Karpas-422 (cell line): ENCODE measurements at regions not wholly inside any gene's neighbourhood (a gene's known extent, or its start where the extent isn't known, plus 50 kb on each side); places are given as distances from the start of the nearest gene placed in this dataset.

Experiments
- DNase-seq: peaks from one replicate; pipeline ENCODE4 v3.0.0-alpha.2; 2015
- H2AFZ ChIP-seq: fragments of 200-600 bp; sonication (generic); 2 replicates; pipeline ENCODE4 v1.6.1; 2014; ENCODE audit warnings: antibody characterized with exemption, low read length, mixed read lengths
- H3K27ac ChIP-seq: fragments of 200-600 bp; sonication (generic); 2 replicates; pipeline ENCODE4 v1.5.1; 2014; ENCODE audit warnings: mild to moderate bottlenecking, low read length, moderate library complexity
- H3K27me3 ChIP-seq: fragments of 200-600 bp; sonication (generic); 2 replicates; pipeline ENCODE4 v1.6.1; 2014; ENCODE audit warnings: low read length, mixed read lengths
- H3K36me3 ChIP-seq: fragments of 200-600 bp; sonication (generic); 2 replicates; pipeline ENCODE4 v1.6.1; 2014; ENCODE audit warnings: low read length, mixed read lengths; ENCODE audit not compliant: insufficient read depth
- H3K4me1 ChIP-seq: fragments of 200-600 bp; sonication (generic); 2 replicates; pipeline ENCODE4 v1.6.1; 2014; ENCODE audit warnings: mild to moderate bottlenecking, low read length, mixed read lengths
- H3K4me2 ChIP-seq: fragments of 200-600 bp; sonication (generic); 2 replicates; pipeline ENCODE4 v1.6.1; 2014; ENCODE audit warnings: low read length, low read depth, mild to moderate bottlenecking; ENCODE audit not compliant: poor library complexity, severe bottlenecking
- H3K4me3 ChIP-seq: fragments of 200-600 bp; sonication (generic); 2 replicates; pipeline ENCODE4 v1.5.1; 2014; ENCODE audit warnings: mild to moderate bottlenecking, antibody characterized with exemption, low read length, mixed read lengths
- H3K79me2 ChIP-seq: fragments of 200-600 bp; sonication (generic); 2 replicates; pipeline ENCODE4 v1.6.1; 2014; ENCODE audit warnings: mild to moderate bottlenecking, low read length, mixed read lengths
- H3K9ac ChIP-seq: fragments of 200-600 bp; sonication (generic); 2 replicates; pipeline ENCODE4 v1.6.0; 2014; ENCODE audit warnings: low read length
- H3K9me2 ChIP-seq: fragments of 200-600 bp; sonication (generic), shearing (Covaris generic); replicated peaks from 2 replicates; pipeline ENCODE4 v1.6.0; 2014; ENCODE audit warnings: mild to moderate bottlenecking, low read length, moderate library complexity; ENCODE audit not compliant: insufficient read depth
- H3K9me3 ChIP-seq: fragments of 300-700, 200-600 bp; sonication (generic); 2 replicates; pipeline ENCODE4 v1.6.1; 2014; ENCODE audit warnings: low read length, mixed read lengths
- H4K20me1 ChIP-seq: fragments of 200-600 bp; sonication (generic); 2 replicates; pipeline ENCODE4 v1.6.1; 2014; ENCODE audit warnings: mild to moderate bottlenecking, antibody characterized with exemption, low read length, low read depth; ENCODE audit not compliant: insufficient read depth

DNA sequence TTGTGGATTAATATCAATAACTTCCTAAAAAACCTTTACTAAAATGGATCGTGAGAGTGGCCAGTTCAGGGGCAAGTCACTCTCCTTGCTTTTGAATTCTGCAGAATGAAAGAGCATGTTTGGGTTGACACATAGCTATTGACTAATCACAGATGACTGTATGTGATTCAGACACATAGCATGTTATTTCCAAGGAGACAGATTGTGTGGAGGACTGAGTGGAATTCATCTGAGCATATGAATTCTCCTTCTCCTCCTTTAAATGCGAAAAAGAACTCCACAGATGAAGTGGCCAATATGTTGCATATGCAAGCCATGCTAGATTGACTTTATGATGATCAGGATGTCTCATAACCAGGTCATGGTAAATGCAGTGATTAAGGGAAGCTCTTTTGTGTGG lies 249.4 kb upstream of the FAM98A start:
- Histone ChIP-seq H3K9ac (no peak overlapping the region), H3K4me2 (no peak overlapping the region), H3K4me3 (no peak overlapping the region), H3K36me3 (no peaks in the 10 kb centered on the region), H3K79me2 (no peaks in the 10 kb centered on the region), H3K9me2 (no peaks in the 10 kb centered on the region; the same call in 1 of the 2 replicates), H3K27ac (no peak overlapping the region), H4K20me1 (no peaks in the 10 kb centered on the region), H3K4me1 (no peaks in the 10 kb centered on the region), H3K27me3 (no peaks in the 10 kb centered on the region), H2AFZ (no peak overlapping the region), H3K9me3 (no peaks in the 10 kb centered on the region; the same call in 1 of the 2 replicates)
- DNase-seq, result no peak

DNA sequence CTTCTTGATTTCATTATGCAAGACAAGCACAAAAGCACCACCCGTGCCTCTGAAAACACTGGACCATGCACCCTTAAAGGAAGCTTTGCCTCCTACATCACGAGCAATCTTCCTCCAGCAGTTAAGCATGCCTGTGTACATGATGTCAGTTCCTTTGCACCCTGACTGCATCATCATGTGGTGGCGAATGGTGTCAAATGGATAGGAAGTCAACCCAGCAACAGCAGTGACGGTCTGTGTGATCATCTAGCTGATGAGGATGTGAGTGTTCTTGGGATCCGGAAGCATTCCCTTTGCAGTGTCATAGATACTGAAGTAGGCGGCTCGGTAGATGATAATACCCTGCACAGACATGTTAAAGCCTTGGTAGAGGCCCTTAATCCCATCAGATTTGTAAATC lies 240.7 kb upstream of the FAM98A start:
- no peaks in the 10 kb centered on the region for H4K20me1 ChIP-seq
- H2AFZ ChIP-seq, result no peak overlapping the region
- no peak for DNase-seq
- no peaks in the 10 kb centered on the region for H3K36me3 ChIP-seq
- H3K9me3 ChIP-seq, result no peaks in the 10 kb centered on the region
- no peaks in the 10 kb centered on the region for H3K27me3 ChIP-seq
- no peaks in the 10 kb centered on the region for H3K9me2 ChIP-seq
- no peak overlapping the region for H3K4me2 ChIP-seq
- H3K9ac ChIP-seq, result no peak overlapping the region
- H3K27ac ChIP-seq, result no peak overlapping the region
- H3K4me1 ChIP-seq, result no peaks in the 10 kb centered on the region
- no peak overlapping the region for H3K4me3 ChIP-seq
- no peaks in the 10 kb centered on the region for H3K79me2 ChIP-seq

DNA sequence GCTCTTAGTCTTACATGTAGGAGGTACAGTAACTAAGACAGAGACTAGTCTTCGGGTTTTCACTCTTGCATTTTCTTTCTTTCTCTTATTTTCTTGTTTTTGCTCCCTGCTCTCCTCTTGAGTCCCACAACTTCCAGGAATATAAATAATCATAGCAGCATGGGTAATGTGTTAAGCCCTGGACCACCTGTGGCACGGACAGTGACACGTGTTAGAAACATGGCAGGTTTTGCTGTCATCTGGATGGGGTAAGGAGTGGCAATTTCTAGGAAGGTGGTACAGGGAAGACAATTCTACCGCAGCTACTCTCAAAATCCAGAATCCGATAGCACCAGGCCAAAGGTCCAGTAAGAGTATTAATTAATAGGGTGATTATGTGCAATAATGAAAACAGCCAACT lies 237.5 kb upstream of the FAM98A start:
- Histone ChIP-seq H3K36me3 (no peaks in the 10 kb centered on the region), H4K20me1 (no peaks in the 10 kb centered on the region), H3K79me2 (no peaks in the 10 kb centered on the region), H3K9ac (no peak overlapping the region), H3K9me3 (no peaks in the 10 kb centered on the region), H3K27ac (no peak overlapping the region), H2AFZ (no peak overlapping the region), H3K27me3 (no peaks in the 10 kb centered on the region), H3K4me3 (no peak overlapping the region), H3K9me2 (no peaks in the 10 kb centered on the region), H3K4me2 (no peak overlapping the region), H3K4me1 (no peaks in the 10 kb centered on the region)
- DNase-seq, result no peak

DNA sequence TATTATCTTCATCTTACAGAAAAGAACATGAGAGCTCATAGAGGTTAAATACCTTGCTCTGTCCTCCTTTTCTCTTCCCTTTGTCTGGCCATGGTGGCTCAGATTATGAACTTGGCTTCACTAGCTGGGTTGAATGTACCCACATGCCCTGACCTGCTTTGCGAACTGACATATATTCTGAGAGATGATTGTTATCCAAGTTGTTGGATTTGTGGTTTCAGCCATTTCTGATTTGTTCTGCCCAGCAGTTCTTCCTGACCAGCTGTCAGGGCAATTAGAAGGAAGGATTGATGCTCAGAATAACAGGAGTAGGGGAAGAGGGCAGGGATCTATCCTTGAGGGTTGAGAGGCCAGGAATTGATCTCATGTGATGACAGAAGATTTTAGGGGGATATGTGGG lies 236.8 kb upstream of the FAM98A start:
- H3K27ac ChIP-seq, result no peak overlapping the region

DNA sequence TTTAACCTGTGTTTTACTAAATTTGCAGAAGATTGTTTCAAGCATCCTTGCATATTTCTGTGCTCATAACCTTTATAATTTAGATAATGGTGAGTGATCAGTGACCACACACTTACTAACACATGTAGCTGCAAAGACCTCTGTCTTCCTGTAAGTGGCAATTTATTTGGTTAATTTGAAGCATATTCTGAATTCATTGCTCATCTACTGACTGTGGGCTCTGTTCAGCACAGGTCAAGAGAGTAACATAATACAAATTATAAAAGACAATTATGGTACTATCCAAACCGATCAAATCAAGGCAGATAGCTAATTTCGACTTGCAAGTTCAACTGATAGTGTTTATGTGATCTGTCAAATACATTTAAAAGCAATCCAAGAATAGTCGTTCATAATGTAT lies 223.9 kb upstream of the FAM98A start:
- no peak overlapping the region for H3K4me3 ChIP-seq
- H3K36me3 ChIP-seq, result no peaks in the 10 kb centered on the region
- no peak overlapping the region for H3K9ac ChIP-seq
- no peaks in the 10 kb centered on the region for H3K4me1 ChIP-seq
- no peaks in the 10 kb centered on the region for H3K9me3 ChIP-seq
- no peaks in the 10 kb centered on the region for H3K27me3 ChIP-seq
- no peak overlapping the region for H3K4me2 ChIP-seq
- DNase-seq, result no peak
- no peaks in the 10 kb centered on the region for H3K9me2 ChIP-seq
- no peak overlapping the region for H3K27ac ChIP-seq
- no peaks in the 10 kb centered on the region for H4K20me1 ChIP-seq
- no peak overlapping the region for H2AFZ ChIP-seq
- H3K79me2 ChIP-seq, result no peaks in the 10 kb centered on the region

More for the DNA sequence above, 236.8 kb upstream of the FAM98A start:
- DNase-seq, result no peak
- H3K9me2 ChIP-seq, result no peaks in the 10 kb centered on the region
- H4K20me1 ChIP-seq, result no peaks in the 10 kb centered on the region
- H3K4me1 ChIP-seq, result no peaks in the 10 kb centered on the region
- no peak overlapping the region for H3K4me2 ChIP-seq
- H3K27me3 ChIP-seq, result no peaks in the 10 kb centered on the region
- no peak overlapping the region for H3K9ac ChIP-seq
- no peaks in the 10 kb centered on the region for H3K36me3 ChIP-seq
- H3K79me2 ChIP-seq, result no peaks in the 10 kb centered on the region
- H3K4me3 ChIP-seq, result no peak overlapping the region
- no peak overlapping the region for H2AFZ ChIP-seq
- no peaks in the 10 kb centered on the region for H3K9me3 ChIP-seq

DNA sequence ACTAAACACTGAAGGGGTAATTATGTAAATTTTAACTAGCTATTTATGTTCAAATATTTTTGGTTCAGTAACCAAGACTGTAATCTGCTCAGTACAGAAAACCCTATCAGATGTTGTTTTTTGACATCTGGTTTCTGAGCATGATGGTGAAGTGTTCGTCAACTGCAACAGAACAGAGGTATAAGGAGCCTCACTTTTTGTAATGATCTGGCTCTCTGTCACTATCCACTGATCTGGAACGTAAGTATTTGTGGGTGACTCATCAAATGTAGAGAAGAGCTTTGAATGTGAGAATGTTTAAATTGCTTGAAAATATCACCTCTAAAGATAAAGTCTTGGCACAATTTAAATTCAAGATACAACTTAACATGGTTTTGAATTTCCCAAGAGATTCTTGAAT lies 213.6 kb upstream of the FAM98A start:
- Histone ChIP-seq H3K27ac (no peak overlapping the region), H3K27me3 (no peaks in the 10 kb centered on the region), H3K9ac (no peak overlapping the region), H3K79me2 (no peaks in the 10 kb centered on the region), H3K4me2 (no peak overlapping the region), H3K36me3 (no peaks in the 10 kb centered on the region), H3K9me3 (no peaks in the 10 kb centered on the region), H4K20me1 (no peaks in the 10 kb centered on the region), H3K9me2 (no peaks in the 10 kb centered on the region), H2AFZ (no peak overlapping the region), H3K4me1 (no peaks in the 10 kb centered on the region), H3K4me3 (no peak overlapping the region)
- DNase-seq, result no peak

DNA sequence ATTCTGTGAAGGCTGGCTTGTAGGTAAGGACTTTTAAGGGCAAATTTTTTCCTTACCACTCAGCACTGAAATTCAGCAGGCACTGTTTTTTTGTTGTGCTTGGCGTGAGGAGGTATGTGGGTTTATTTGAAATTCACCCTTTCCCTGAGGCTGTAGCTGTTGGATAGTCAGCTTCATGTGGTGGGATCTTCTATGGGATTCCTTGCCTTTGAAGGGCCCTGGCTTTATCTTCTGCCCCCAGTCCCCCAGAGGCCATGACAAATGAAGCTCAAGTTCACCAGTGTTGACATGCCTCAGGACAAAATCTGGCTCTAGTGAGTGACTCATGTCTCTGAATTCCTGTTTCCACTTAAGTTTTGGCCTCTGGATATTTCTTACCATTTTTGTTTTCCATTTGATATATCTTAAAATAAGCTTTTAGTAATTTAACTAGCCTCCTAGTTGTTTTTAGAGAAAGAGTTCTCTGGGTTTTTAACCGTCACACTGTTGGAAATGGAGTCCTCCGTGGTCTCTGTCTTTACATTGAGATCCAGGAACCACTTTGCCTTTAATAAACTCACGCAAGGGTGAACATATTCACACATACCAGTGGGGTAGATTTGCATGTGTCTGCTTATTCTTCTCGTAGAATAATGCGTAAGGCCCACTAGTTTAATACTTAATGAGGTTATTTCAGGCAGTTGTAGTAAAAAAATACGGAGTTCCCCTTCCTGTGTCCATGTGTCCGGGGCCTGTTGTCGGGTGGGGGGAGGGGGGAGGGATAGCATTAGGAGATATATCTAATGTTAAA lies 211.1 kb upstream of the FAM98A start:
- Histone ChIP-seq H3K4me2 (no peak overlapping the region), H2AFZ (no peak overlapping the region), H3K9me3 (no peaks in the 10 kb centered on the region), H3K36me3 (no peaks in the 10 kb centered on the region), H4K20me1 (no peaks in the 10 kb centered on the region), H3K79me2 (no peaks in the 10 kb centered on the region), H3K27ac (no peak overlapping the region), H3K4me3 (no peak overlapping the region), H3K9me2 (no peaks in the 10 kb centered on the region), H3K9ac (no peak overlapping the region), H3K27me3 (no peaks in the 10 kb centered on the region), H3K4me1 (no peaks in the 10 kb centered on the region)
- DNase-seq, result no peak

DNA sequence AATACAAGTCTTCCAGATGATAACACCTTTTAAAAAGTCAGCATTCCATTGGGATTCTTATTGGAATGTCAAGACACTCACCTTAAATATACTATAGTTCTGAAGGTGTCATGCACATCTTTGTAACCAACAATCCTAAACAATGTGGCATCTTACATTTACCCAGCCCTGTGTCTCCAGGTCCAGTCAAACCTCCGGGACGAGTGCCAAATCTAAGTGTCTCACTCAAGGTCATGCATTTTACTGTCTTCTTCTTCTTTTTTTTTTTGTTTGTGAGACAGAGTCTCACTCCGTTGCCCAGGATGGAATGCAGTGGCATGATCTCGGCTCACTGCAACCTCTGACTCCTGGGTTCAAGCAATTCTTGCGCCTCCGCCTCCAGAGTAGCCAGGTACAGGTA lies 206.9 kb upstream of the FAM98A start:
- Histone ChIP-seq H4K20me1 (no peaks in the 10 kb centered on the region), H3K4me1 (no peaks in the 10 kb centered on the region), H3K79me2 (no peaks in the 10 kb centered on the region), H3K9me2 (no peaks in the 10 kb centered on the region), H3K27ac (no peak overlapping the region), H3K36me3 (no peaks in the 10 kb centered on the region), H3K27me3 (no peaks in the 10 kb centered on the region), H3K9me3 (no peaks in the 10 kb centered on the region), H3K9ac (no peak overlapping the region), H3K4me3 (no peak overlapping the region), H3K4me2 (no peak overlapping the region), H2AFZ (no peak overlapping the region)
- no peak for DNase-seq
